HCT116 (cell line): ENCODE measurements at regions not wholly inside any gene's neighbourhood (a gene's known extent, or its start where the extent isn't known, plus 50 kb on each side); places are given as distances from the start of the nearest gene placed in this dataset.

ENCODE experiments used
- ATAC-seq: fragments of 200-7000 bp; cut with Tn5 transposase; 2 replicates; pipeline ENCODE4 v1.9.1; 2020; ENCODE audit warnings: mild to moderate bottlenecking, moderate library complexity
- BruUV-seq: library from RNA; stranded (reverse); fragments of 400-500 nt; replicated peaks from 2 replicates; lab custom pipeline; 2021; lab: Mats Ljungman, UMichigan
- CTCF ChIA-PET: fragments of 300-600 bp; sonication (Branson Sonifier 250); formaldehyde crosslinking; loops from one replicate; lab custom pipeline; 2021; ENCODE audit warnings: antibody characterized with exemption; lab: Charles Lee
- POLR2A ChIA-PET: fragments of 300-600, 350-600 bp; sonication (Branson Sonifier 250); formaldehyde crosslinking; loops from one replicate; lab custom pipeline; 2021; ENCODE audit warnings: antibody characterized with exemption; lab: Charles Lee
- RAD21 ChIA-PET, 2 experiments: fragments of 300-600 bp; sonication (Branson Sonifier 250); formaldehyde crosslinking; loops; one replicate each; lab custom pipeline; 2023; ENCODE audit warnings: low total read pairs in 2 of 2; ENCODE audit not compliant: uncharacterized antibody in 2 of 2, unreplicated experiment in 2 of 2, low non-redundant PET in 1 of 2; lab: Charles Lee
- DNase-seq: peaks from one replicate; pipeline ENCODE4 v3.0.0-alpha.2; 2010; ENCODE audit warnings: low read depth, low spot score
- H2AFZ ChIP-seq: fragments of 200-600 bp; shearing (Covaris generic), sonication (generic); 2 replicates; pipeline ENCODE4 v1.6.1; 2017; ENCODE audit warnings: low read depth, mixed run types, mixed read lengths, antibody characterized with exemption, low read length; ENCODE audit not compliant: poor library complexity, severe bottlenecking
- H3K27ac ChIP-seq: 2 replicates; pipeline ENCODE4 v1.5.1; 2012; ENCODE audit warnings: low read depth, low read length
- H3K27me3 ChIP-seq: fragments of 200-600 bp; sonication (generic); 2 replicates; pipeline ENCODE4 v1.6.1; 2016; ENCODE audit warnings: mixed run types, low read length, mixed read lengths; ENCODE audit not compliant: insufficient read depth
- H3K36me3 ChIP-seq, 2 experiments: fragments of 200-500 bp in 1 of 2; fragments of 200-600 bp in 1 of 2; sonication (Bioruptor generic) in 1 of 2; sonication (generic) in 1 of 2; 2 replicates each; pipeline versions ENCODE4 v1.5.1 to v1.6.1; 2014 to 2016; ENCODE audit warnings: low read length in 2 of 2, inconsistent platforms in 1 of 2, mixed read lengths in 1 of 2, mixed run types in 1 of 2; ENCODE audit not compliant: insufficient read depth in 2 of 2, control insufficient read depth in 1 of 2
- H3K4me1 ChIP-seq, 2 experiments: fragments of 200-600 bp in 1 of 2; sonication (generic) in 1 of 2; 2 replicates each; pipeline versions ENCODE4 v1.5.1 to v1.6.1; 2012 to 2017; ENCODE audit warnings: low read length in 2 of 2, inconsistent platforms in 1 of 2, mild to moderate bottlenecking in 1 of 2, mixed read lengths in 1 of 2, mixed run types in 1 of 2, moderate library complexity in 1 of 2; ENCODE audit not compliant: insufficient read depth in 2 of 2, control insufficient read depth in 1 of 2
- H3K4me2 ChIP-seq: fragments of 200-600 bp; sonication (generic); 2 replicates; pipeline ENCODE4 v1.6.1; 2017; ENCODE audit warnings: mixed run types, low read length, mixed read lengths
- H3K4me3 ChIP-seq, 2 experiments: fragments of 200-600 bp in 1 of 2; sonication (generic) in 1 of 2; replicated peaks in 1 of 2; 2 replicates each; pipeline ENCODE4 v1.5.1; 2011 to 2016; ENCODE audit warnings: low read length in 2 of 2, control low read depth in 1 of 2, low read depth in 1 of 2, mild to moderate bottlenecking in 1 of 2, mixed read lengths in 1 of 2, mixed run types in 1 of 2
- H3K79me2 ChIP-seq: fragments of 200-600 bp; sonication (generic); 2 replicates; pipeline ENCODE4 v1.6.1; 2017; ENCODE audit warnings: mild to moderate bottlenecking, mixed run types, low read length, moderate library complexity, mixed read lengths; ENCODE audit not compliant: insufficient read depth
- H3K9ac ChIP-seq: fragments of 200-600 bp; sonication (generic); 2 replicates; pipeline ENCODE4 v1.6.1; 2016; ENCODE audit warnings: low read length, mixed read lengths
- H3K9me2 ChIP-seq: fragments of 200-600 bp; sonication (generic), shearing (Covaris generic); 2 replicates; pipeline ENCODE4 v1.6.1; 2017; ENCODE audit warnings: mixed run types, mild to moderate bottlenecking, moderate library complexity; ENCODE audit not compliant: insufficient read depth
- H3K9me3 ChIP-seq, 2 experiments: fragments of 200-500 bp in 1 of 2; fragments of 200-600 bp in 1 of 2; sonication (Bioruptor generic) in 1 of 2; sonication (generic) in 1 of 2; 2 replicates each; pipeline ENCODE4 v1.6.1; 2014 to 2017; ENCODE audit warnings: low read length in 2 of 2, mixed read lengths in 2 of 2, inconsistent platforms in 1 of 2, low read depth in 1 of 2, mild to moderate bottlenecking in 1 of 2, mixed run types in 1 of 2, moderate library complexity in 1 of 2; ENCODE audit not compliant: control insufficient read depth in 1 of 2, insufficient read depth in 1 of 2
- H4K20me1 ChIP-seq: fragments of 200-600 bp; sonication (generic), shearing (Covaris generic); 2 replicates; pipeline ENCODE4 v1.6.1; 2017; ENCODE audit warnings: mixed run types, mild to moderate bottlenecking, moderate library complexity; ENCODE audit not compliant: insufficient read depth
- CBX3 ChIP-seq: IDR thresholded peaks from 2 replicates; pipeline ENCODE4 v1.6.1; 2012; ENCODE audit warnings: low read depth
- CTCF ChIP-seq, 3 experiments: fragments of 200-600 bp in 1 of 3; sonication (generic) in 1 of 3; IDR thresholded peaks in 2 of 3; conservative IDR thresholded peaks in 1 of 3; 2 replicates each; pipeline ENCODE4 v1.5.1; 2012 to 2017; ENCODE audit warnings: low read depth in 2 of 3, low read length in 2 of 3, antibody characterized with exemption in 1 of 3, borderline replicate concordance in 1 of 3, control low read depth in 1 of 3, mild to moderate bottlenecking in 1 of 3, mixed read lengths in 1 of 3, mixed run types in 1 of 3, moderate library complexity in 1 of 3; ENCODE audit not compliant: insufficient read depth in 1 of 3
- EGR1 ChIP-seq: IDR thresholded peaks from 2 replicates; pipeline ENCODE4 v1.6.1; 2012; ENCODE audit warnings: low read depth
- EZH2phosphoT487 ChIP-seq: fragments of 200-600 bp; IDR thresholded peaks from 2 replicates; pipeline ENCODE4 v1.6.1; 2018; ENCODE audit warnings: antibody characterized with exemption, borderline replicate concordance
- JUND ChIP-seq: IDR thresholded peaks from 2 replicates; pipeline ENCODE4 v1.6.1; 2012
- MAX ChIP-seq: IDR thresholded peaks from 2 replicates; pipeline ENCODE4 v1.6.1; 2012
- POLR2A ChIP-seq: IDR thresholded peaks from 2 replicates; pipeline ENCODE4 v1.7.0; 2011; ENCODE audit warnings: borderline replicate concordance; ENCODE audit not compliant: insufficient read depth, insufficient read length; ENCODE audit errors: extremely low read depth
- REST ChIP-seq: IDR thresholded peaks from 2 replicates; pipeline ENCODE4 v1.6.1; 2012; ENCODE audit warnings: low read depth
- SP1 ChIP-seq: IDR thresholded peaks from 2 replicates; pipeline ENCODE4 v1.6.1; 2012; ENCODE audit warnings: low read depth
- SRF ChIP-seq: IDR thresholded peaks from 2 replicates; pipeline ENCODE4 v1.6.1; 2012; ENCODE audit warnings: low read depth
- TCF7L2 ChIP-seq: IDR thresholded peaks from 2 replicates; pipeline ENCODE4 v1.7.0; 2011; ENCODE audit warnings: borderline replicate concordance, inconsistent platforms; ENCODE audit not compliant: insufficient read depth, insufficient read length; ENCODE audit errors: extremely low read depth
- ZNF274 ChIP-seq: fragments of 200-500 bp; sonication (Bioruptor generic); IDR thresholded peaks from 2 replicates; pipeline ENCODE4 v1.6.1; 2014; ENCODE audit warnings: mild to moderate bottlenecking, low read depth, low read length, inconsistent platforms
- intact Hi-C: fragments of 100-400 bp; cut with micrococcal nuclease; formaldehyde crosslinking; loops from 2 replicates; pipeline ENCODE4 v1.10.0; 2022

GRCh38 chr5:120084543-120084870, 379.6 kb upstream of the PRR16 start:
- no peaks in the 10 kb centered on the region for H3K27me3 ChIP-seq
- no peak overlapping the region for H3K4me2 ChIP-seq
- POLR2A ChIA-PET: no interaction called here
- CTCF ChIA-PET: no interaction called here
- TF ChIP-seq EZH2phosphoT487 (no peak), JUND (no peak), SP1 (no peak), TCF7L2 (no peak)
- TF ChIP-seq, all 23 proteins: peak for 0
- ATAC-seq (no peak), DNase-seq (no peak)
- RAD21 ChIA-PET: no interaction called here
- Histone ChIP-seq H3K36me3 (no peaks in the 10 kb centered on the region), H3K4me1 (no peaks in the 10 kb centered on the region), H3K79me2 (no peaks in the 10 kb centered on the region), H4K20me1 (no peaks in the 10 kb centered on the region), H3K4me3 (no peak overlapping the region), H2AFZ (no peak overlapping the region), H3K9ac (no peak overlapping the region), H3K9me3 (no peaks in the 10 kb centered on the region), H3K27ac (no peak overlapping the region), H3K9me2 (no peaks in the 10 kb centered on the region)
- BruUV-seq: no TSS peak
- intact Hi-C loops: no loop called here

GRCh38 chr5:120086081-120086480, 378.0 kb upstream of the PRR16 start:
- Histone ChIP-seq H3K79me2 (no peaks in the 10 kb centered on the region), H3K36me3 (no peaks in the 10 kb centered on the region), H3K4me1 (no peaks in the 10 kb centered on the region), H3K4me3 (no peak overlapping the region), H3K27me3 (no peaks in the 10 kb centered on the region), H3K9ac (no peak overlapping the region), H3K9me2 (no peaks in the 10 kb centered on the region), H3K9me3 (no peaks in the 10 kb centered on the region), H2AFZ (no peak overlapping the region), H3K4me2 (no peak overlapping the region), H4K20me1 (no peaks in the 10 kb centered on the region), H3K27ac (no peak overlapping the region)
- TF ChIP-seq EGR1 (no peak), CTCF (IDR thresholded peaks at IDR 0.05 in 2 of 3, conservative IDR thresholded peaks at IDR 0.05 in 1 of 3; ENCODE audit: borderline replicate concordance in 1 of 3, insufficient read depth in 1 of 3, low read depth in 2 of 3, low read length in 2 of 3) (no peak), EZH2phosphoT487 (no peak), JUND (no peak), SRF (no peak), MAX (no peak), POLR2A (no peak), CBX3 (no peak), ZNF274 (no peak), REST (no peak)
- ATAC-seq: no peak
- no TSS peak for BruUV-seq
- ChIA-PET POLR2A (no interaction called here), RAD21 (no interaction called here), CTCF (no interaction called here)
- no peak for DNase-seq
- intact Hi-C loops: no loop called here
